Gastrocnemius medialis (tissue), 4 donors: ENCODE measurements at regions not wholly inside any gene's neighbourhood (a gene's known extent, or its start where the extent isn't known, plus 50 kb on each side); places are given as distances from the start of the nearest gene placed in this dataset.

Experiments
- CTCF ChIP-seq, 5 experiments: fragments of 450-650 bp in 3 of 5; fragments of 200-600 bp in 2 of 5; sonication (generic) in 2 of 5; IDR thresholded peaks in 4 of 5; conservative IDR thresholded peaks in 1 of 5; 1 replicate in 4 of 5; 2 replicates in 1 of 5; pipeline ENCODE4 v1.5.1; 2016 to 2019; ENCODE audit warnings: antibody characterized with exemption in 5 of 5, mild to moderate bottlenecking in 3 of 5, moderate library complexity in 3 of 5
- POLR2A ChIP-seq, 2 donors: fragments of 450-650 bp; IDR thresholded peaks; one replicate each; pipeline ENCODE4 v1.6.1; 2017; ENCODE audit warnings: antibody characterized with exemption in 2 of 2, mild to moderate bottlenecking in 2 of 2, moderate library complexity in 2 of 2

GRCh38 chr18:38792731-38793130 is 1227.1 kb upstream of the CELF4 start:
- no peak for TF ChIP-seq CTCF (IDR thresholded peaks at IDR 0.05 in 4 of 5, conservative IDR thresholded peaks at IDR 0.05 in 1 of 5)
- TF ChIP-seq POLR2A (IDR thresholded peaks at IDR 0.05): no peak
